SK-N-MC (cell line): ENCODE measurements at regions not wholly inside any gene's neighbourhood (a gene's known extent, or its start where the extent isn't known, plus 50 kb on each side); places are given as distances from the start of the nearest gene placed in this dataset.

ENCODE experiments used
- DNase-seq: peaks from one replicate; pipeline ENCODE4 v3.0.0-alpha.2; 2011; ENCODE audit warnings: low read depth, low spot score
- H3K27ac ChIP-seq: fragments of 200-600 bp; sonication (generic); 2 replicates; pipeline ENCODE4 v1.5.1; 2016; ENCODE audit warnings: mixed run types
- H3K36me3 ChIP-seq: fragments of 200-600 bp; sonication (generic); 2 replicates; pipeline ENCODE4 v1.6.1; 2017; ENCODE audit warnings: antibody characterized with exemption, low read length, mixed read lengths; ENCODE audit not compliant: insufficient read depth
- H3K4me3 ChIP-seq: fragments of 200-600 bp; sonication (generic); 2 replicates; pipeline ENCODE4 v1.5.1; 2016
- H3K9ac ChIP-seq: fragments of 200-600 bp; sonication (generic); 2 replicates; pipeline ENCODE4 v1.8.0; 2017; ENCODE audit warnings: mixed run types, mixed read lengths; ENCODE audit not compliant: insufficient read length
- H3K9me3 ChIP-seq: fragments of 200-600 bp; sonication (generic); 2 replicates; pipeline ENCODE4 v1.6.1; 2017; ENCODE audit warnings: low read depth, mild to moderate bottlenecking, antibody characterized with exemption, low read length, moderate library complexity, mixed read lengths
- EZH2 ChIP-seq: fragments of 200-600 bp; sonication (generic); IDR thresholded peaks from one replicate; pipeline ENCODE4 v1.6.1; 2017; ENCODE audit warnings: antibody characterized with exemption
- FOXP2 ChIP-seq: optimal IDR thresholded peaks from 2 replicates; pipeline ENCODE3; 2011; ENCODE audit warnings: mild to moderate bottlenecking, moderate library complexity; ENCODE audit not compliant: insufficient read depth; ENCODE audit errors: extremely low read length, control extremely low read depth
- POLR2AphosphoS5 ChIP-seq: IDR thresholded peaks from 2 replicates; pipeline ENCODE4 v1.6.1; 2012; ENCODE audit warnings: mild to moderate bottlenecking, low read depth, low read length, borderline replicate concordance

GRCh38 chr10:131513445-131513844 is 201.9 kb upstream of the TCERG1L start:
- Histone ChIP-seq H3K27ac (no peak overlapping the region), H3K4me3 (no peak overlapping the region), H3K9me3 (no peaks in the 10 kb centered on the region), H3K36me3 (no peaks in the 10 kb centered on the region), H3K9ac (no peak overlapping the region)
- no peak for DNase-seq
- TF ChIP-seq FOXP2 = no peak

- no peaks in the 10 kb centered on the region for H3K9me3 ChIP-seq
- no peak overlapping the region for H3K4me3 ChIP-seq
- H3K27ac ChIP-seq = no peak overlapping the region
- no peak for DNase-seq
- no peaks in the 10 kb centered on the region for H3K36me3 ChIP-seq
- no peak for TF ChIP-seq FOXP2
- no peak for TF ChIP-seq POLR2AphosphoS5
- no peak for TF ChIP-seq EZH2
- no peak overlapping the region for H3K9ac ChIP-seq
These were observed 202.4 kb upstream of the TCERG1L start for GRCh38 chr10:131513901-131514300.

GRCh38 chr10:131514454-131514853 is 202.9 kb upstream of the TCERG1L start:
- Histone ChIP-seq H3K4me3 (no peak overlapping the region), H3K9me3 (no peaks in the 10 kb centered on the region)
- no peak for DNase-seq

GRCh38 chr10:131516285-131516684 is 204.8 kb upstream of the TCERG1L start:
- no peak overlapping the region for H3K4me3 ChIP-seq
- H3K27ac ChIP-seq = no peak overlapping the region
- no peaks in the 10 kb centered on the region for H3K9me3 ChIP-seq
- no peaks in the 10 kb centered on the region for H3K36me3 ChIP-seq
- DNase-seq = no peak
- H3K9ac ChIP-seq = no peak overlapping the region
- TF ChIP-seq EZH2 (no peak), POLR2AphosphoS5 (no peak), FOXP2 (no peak)

More at GRCh38 chr10:131514454-131514853, 202.9 kb upstream of the TCERG1L start:
- no peak overlapping the region for H3K9ac ChIP-seq
- no peaks in the 10 kb centered on the region for H3K36me3 ChIP-seq
- H3K27ac ChIP-seq = no peak overlapping the region
- TF ChIP-seq FOXP2 = no peak
- TF ChIP-seq EZH2 = no peak
- no peak for TF ChIP-seq POLR2AphosphoS5

GRCh38 chr10:131517781-131518180 is 206.3 kb upstream of the TCERG1L start:
- H3K27ac ChIP-seq = no peak overlapping the region
- no peaks in the 10 kb centered on the region for H3K9me3 ChIP-seq

GRCh38 chr10:131519723-131520605 is 208.4 kb upstream of the TCERG1L start:
- Histone ChIP-seq H3K27ac (no peak overlapping the region), H3K4me3 (no peak overlapping the region), H3K9me3 (no peaks in the 10 kb centered on the region), H3K9ac (no peak overlapping the region), H3K36me3 (no peaks in the 10 kb centered on the region)
- DNase-seq = no peak
- no peak for TF ChIP-seq FOXP2
- no peak for TF ChIP-seq EZH2
- no peak for TF ChIP-seq POLR2AphosphoS5

More at GRCh38 chr10:131517781-131518180, 206.3 kb upstream of the TCERG1L start:
- no peaks in the 10 kb centered on the region for H3K36me3 ChIP-seq
- H3K9ac ChIP-seq = no peak overlapping the region
- no peak for DNase-seq
- no peak overlapping the region for H3K4me3 ChIP-seq
- TF ChIP-seq POLR2AphosphoS5 (no peak), EZH2 (no peak), FOXP2 (no peak)

GRCh38 chr10:131531265-131532190 is 220.0 kb upstream of the TCERG1L start:
- no peak for DNase-seq
- no peak overlapping the region for H3K4me3 ChIP-seq
- H3K9ac ChIP-seq = no peak overlapping the region
- no peak overlapping the region for H3K27ac ChIP-seq
- H3K9me3 ChIP-seq = no peaks in the 10 kb centered on the region
- TF ChIP-seq EZH2 (no peak), POLR2AphosphoS5 (no peak), FOXP2 (no peak)
- no peaks in the 10 kb centered on the region for H3K36me3 ChIP-seq

GRCh38 chr10:131532291-131532690 is 220.8 kb upstream of the TCERG1L start:
- H3K27ac ChIP-seq = no peak overlapping the region
- no peak overlapping the region for H3K9ac ChIP-seq
- H3K36me3 ChIP-seq = no peaks in the 10 kb centered on the region
- no peak for DNase-seq
- no peak for TF ChIP-seq FOXP2
- no peak for TF ChIP-seq POLR2AphosphoS5
- TF ChIP-seq EZH2 = no peak
- no peak overlapping the region for H3K4me3 ChIP-seq
- no peaks in the 10 kb centered on the region for H3K9me3 ChIP-seq

GRCh38 chr10:131532745-131533341 is 221.3 kb upstream of the TCERG1L start:
- H3K27ac ChIP-seq = no peak overlapping the region
- no peak overlapping the region for H3K4me3 ChIP-seq
- H3K9ac ChIP-seq = no peak overlapping the region
- no peak for DNase-seq
- H3K9me3 ChIP-seq = no peaks in the 10 kb centered on the region
- no peaks in the 10 kb centered on the region for H3K36me3 ChIP-seq
- TF ChIP-seq POLR2AphosphoS5 (no peak), EZH2 (no peak), FOXP2 (no peak)
